ENCODE measurements at regions not wholly inside any gene's neighbourhood (a gene's known extent, or its start where the extent isn't known, plus 50 kb on each side); places are given as distances from the start of the nearest gene placed in this dataset.

GRCh38 chr7:63887031-63887430 lies 111.6 kb upstream of the ZNF722 start:
- no peaks in the 10 kb centered on the region for H3K79me1 ChIP-seq (ENCODE audit: insufficient read depth, low read depth, low read length, poor library complexity, severe bottlenecking)
- WGBS (ENCODE audit: extremely low coverage, insufficient read length, low lambda C conversion rate), result no CpG with 5 or more reads among the region's 5 CpGs
- H3K9me3 ChIP-seq (ENCODE audit: control insufficient read depth, low read depth, low read length), result peaks cover 97% of the 10 kb centered on the region
- H4K91ac ChIP-seq (ENCODE audit: insufficient read length, low read depth, low read length), result no peak overlapping the region
- no peak overlapping the region for H3K4me3 Mint-ChIP-seq
- H3K4me1 Mint-ChIP-seq, result no peaks in the 10 kb centered on the region
- no peak overlapping the region for H3T11ph ChIP-seq (ENCODE audit: low read length)
- no peak overlapping the region for H3K27ac ChIP-seq (ENCODE audit: insufficient read length, low read depth, low read length)
- H3K23me2 ChIP-seq (ENCODE audit: insufficient read length, low read depth, low read length, poor library complexity, severe bottlenecking), result no peaks in the 10 kb centered on the region
- H3K36me3 Mint-ChIP-seq (ENCODE audit: insufficient read depth in 1 of 3, low read depth in 3 of 3), result peaks cover 9 to 39% (median 26%) of the 10 kb centered on the region in 3 experiments; a peak in 6 of 7 replicates
- H4K5ac ChIP-seq (ENCODE audit: insufficient read length, low read depth, low read length), result no peak overlapping the region
- H2AFZ ChIP-seq (ENCODE audit: low read length), result no peak overlapping the region
- H2BK20ac ChIP-seq (ENCODE audit: low read depth, low read length, poor library complexity, severe bottlenecking), result no peak overlapping the region
- H4K8ac ChIP-seq (replicated peaks; ENCODE audit: insufficient read length, low read depth, low read length), result no peak overlapping the region
- no peak overlapping the region for H3K9ac ChIP-seq (ENCODE audit: extremely low read depth, insufficient read length, low read length)
- no peak overlapping the region for H3K4ac ChIP-seq (ENCODE audit: low read depth, low read length)
- DNase-seq, result no peak
- no peaks in the 10 kb centered on the region for H3K79me2 ChIP-seq (ENCODE audit: insufficient read depth, low read length)
- peaks cover 2% of the 10 kb centered on the region; the same call in 1 of the 2 replicates for H3K27me3 Mint-ChIP-seq (ENCODE audit: low read depth)
- H3K14ac ChIP-seq (ENCODE audit: insufficient read depth, low read length), result no peak overlapping the region
- no peak overlapping the region for H3K56ac ChIP-seq (ENCODE audit: insufficient read length, low read depth, low read length)
- H2BK5ac ChIP-seq (ENCODE audit: insufficient read length, low read length), result no peak overlapping the region
- no peak overlapping the region for H2BK12ac ChIP-seq (ENCODE audit: insufficient read length, low read depth, low read length)
- H2BK15ac ChIP-seq (ENCODE audit: low read depth, low read length), result no peak overlapping the region
- H2BK120ac ChIP-seq (ENCODE audit: low read depth, low read length, poor library complexity, severe bottlenecking), result no peak overlapping the region
- no peaks in the 10 kb centered on the region for H4K20me1 ChIP-seq (ENCODE audit: control insufficient read depth, insufficient read depth, insufficient read length)
- H3K27ac Mint-ChIP-seq, result no peak overlapping the region
- peaks cover 97 to 98% of the 10 kb centered on the region in 2 experiments for H3K9me3 Mint-ChIP-seq
- H2AK5ac ChIP-seq (ENCODE audit: insufficient read length, low read length), result no peak overlapping the region
- H3K18ac ChIP-seq (ENCODE audit: insufficient read length, low read depth, low read length), result no peak overlapping the region
- no peaks in the 10 kb centered on the region for H3K4me1 ChIP-seq (ENCODE audit: insufficient read depth, low read length)
- no peak for TF ChIP-seq CTCF (conservative IDR thresholded peaks at IDR 0.05)
- no peaks in the 10 kb centered on the region for H3K27me3 ChIP-seq (ENCODE audit: insufficient read depth, low read length)
- no peak overlapping the region for H3K23ac ChIP-seq (ENCODE audit: insufficient read length, low read depth, low read length)
- no peak overlapping the region for H3K4me2 ChIP-seq (ENCODE audit: insufficient read depth, insufficient read length, low read length)
